Keratinocyte (primary cell): ENCODE measurements at regions not wholly inside any gene's neighbourhood (a gene's known extent, or its start where the extent isn't known, plus 50 kb on each side); places are given as distances from the start of the nearest gene placed in this dataset.
"Not testable (repeated sequence)": the region's sequence is repeated elsewhere in the genome, so short reads cannot be mapped to it uniquely, and the experiment has no call there.

Experiments used
- DNase-seq: peaks from one replicate; pipeline ENCODE4 v3.0.0-alpha.2; 2011; ENCODE audit warnings: low read depth, missing footprints, low spot score
- FAIRE-seq: peaks from 2 replicates; lab custom pipeline; 2011; peaks lifted over from hg19 to GRCh38; lab: Jason Lieb, UNC
- H2AFZ ChIP-seq: 2 replicates; pipeline ENCODE4 v1.6.0; 2012; ENCODE audit warnings: low read length, control low read depth, inconsistent platforms; ENCODE audit not compliant: control insufficient read depth
- H3K27ac ChIP-seq: 2 replicates; pipeline ENCODE4 v1.5.1; 2011; ENCODE audit warnings: low read length; ENCODE audit not compliant: control insufficient read depth, insufficient read depth
- H3K27me3 ChIP-seq: 3 replicates; pipeline ENCODE4 v1.6.0; 2011; ENCODE audit warnings: low read length; ENCODE audit not compliant: control insufficient read depth, insufficient read depth; ENCODE audit errors: extremely low read depth
- H3K36me3 ChIP-seq, 2 experiments: 2 replicates in 1 of 2; 3 replicates in 1 of 2; pipeline ENCODE4 v1.5.1; 2011; ENCODE audit warnings: low read length in 2 of 2, mild to moderate bottlenecking in 1 of 2; ENCODE audit not compliant: control insufficient read depth in 2 of 2, insufficient read depth in 2 of 2; ENCODE audit errors: extremely low read depth in 1 of 2
- H3K4me1 ChIP-seq: 3 replicates; pipeline ENCODE4 v1.5.1; 2011; ENCODE audit warnings: low read length; ENCODE audit not compliant: control insufficient read depth, insufficient read depth; ENCODE audit errors: extremely low read depth
- H3K4me2 ChIP-seq: 3 replicates; pipeline ENCODE4 v1.6.0; 2011; ENCODE audit warnings: low read depth, low read length; ENCODE audit not compliant: control insufficient read depth, insufficient read depth; ENCODE audit errors: extremely low read depth
- H3K4me3 ChIP-seq, 3 experiments: fragments of 200-600 bp in 1 of 3; sonication (generic) in 1 of 3; 2 replicates in 2 of 3; 3 replicates in 1 of 3; pipeline ENCODE4 v1.5.1; 2011 to 2016; ENCODE audit warnings: low read length in 3 of 3, mild to moderate bottlenecking in 3 of 3, control low read depth in 2 of 3, inconsistent platforms in 1 of 3, low read depth in 1 of 3, mixed read lengths in 1 of 3, mixed run types in 1 of 3, moderate library complexity in 1 of 3; ENCODE audit not compliant: control insufficient read depth in 2 of 3, insufficient read depth in 2 of 3; ENCODE audit errors: extremely low read depth in 1 of 3
- H3K79me2 ChIP-seq: 2 replicates; pipeline ENCODE4 v1.6.0; 2012; ENCODE audit warnings: low read length; ENCODE audit not compliant: control insufficient read depth, insufficient read depth
- H3K9ac ChIP-seq: 3 replicates; pipeline ENCODE4 v1.6.0; 2011; ENCODE audit warnings: low read length; ENCODE audit not compliant: control insufficient read depth, insufficient read depth; ENCODE audit errors: extremely low read depth
- H3K9me1 ChIP-seq: 3 replicates; pipeline ENCODE4 v1.6.0; 2011; ENCODE audit warnings: low read length; ENCODE audit not compliant: control insufficient read depth, insufficient read depth; ENCODE audit errors: extremely low read depth
- H3K9me3 ChIP-seq: 2 replicates; pipeline ENCODE4 v1.5.1; 2012; ENCODE audit warnings: low read depth, low read length; ENCODE audit not compliant: control insufficient read depth
- H4K20me1 ChIP-seq: 3 replicates; pipeline ENCODE4 v1.6.0; 2011; ENCODE audit warnings: low read length; ENCODE audit not compliant: control insufficient read depth, insufficient read depth; ENCODE audit errors: extremely low read depth
- EZH2 ChIP-seq: IDR thresholded peaks from one replicate; pipeline ENCODE4 v1.6.1; 2012; ENCODE audit warnings: inconsistent platforms, mild to moderate bottlenecking, low read length, moderate library complexity
- dilution Hi-C: fragments of 300-500 bp; cut with MboI; formaldehyde crosslinking; loops from one replicate; pipeline ENCODE4 v1.7.0; 2020; ENCODE audit warnings: low sequenced_read_pairs; ENCODE audit not compliant: extremely low pct_ligation_motif_present
- TF ChIP-seq, protein P1 (sequence below), 3 experiments: IDR thresholded peaks in 1 of 3; conservative IDR thresholded peaks in 1 of 3; optimal IDR thresholded peaks in 1 of 3; 2 replicates in 2 of 3; 3 replicates in 1 of 3; pipeline versions ENCODE3 to v1.5.1; 2011; ENCODE audit warnings: low read length in 3 of 3, mild to moderate bottlenecking in 3 of 3, moderate library complexity in 2 of 3, control low read depth in 1 of 3, inconsistent platforms in 1 of 3; ENCODE audit not compliant: insufficient read depth in 2 of 3; ENCODE audit errors: extremely low read depth in 1 of 3

DNA sequence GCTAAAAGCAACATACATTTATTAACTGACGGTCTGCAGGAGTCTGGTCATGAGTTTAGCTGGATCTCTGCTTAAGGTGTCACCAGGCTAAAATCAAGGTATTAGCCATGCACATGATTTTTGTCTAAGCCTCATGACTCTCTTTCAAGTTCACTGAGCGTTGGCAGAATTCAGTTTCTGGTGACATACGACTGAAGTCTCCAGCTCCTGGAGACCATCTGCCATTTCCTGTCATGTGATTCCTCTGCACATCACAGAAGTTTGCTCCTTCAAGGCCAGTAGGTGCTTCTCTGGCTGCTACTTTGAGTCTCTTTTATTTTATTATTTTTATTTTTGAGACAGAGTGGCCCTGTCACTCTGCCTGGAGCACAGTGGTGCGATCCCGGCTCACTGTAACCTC, 148.4 kb upstream of the EYA4 start:
- Histone ChIP-seq H3K4me3 (no peak overlapping the region), H3K9me1 (no peaks in the 10 kb centered on the region), H3K36me3 (no peaks in the 10 kb centered on the region), H3K9me3 (no peaks in the 10 kb centered on the region), H3K79me2 (no peaks in the 10 kb centered on the region), H3K4me2 (no peak overlapping the region), H4K20me1 (no peaks in the 10 kb centered on the region), H3K9ac (no peak overlapping the region), H3K4me1 (peaks cover 10% of the 10 kb centered on the region), H3K27me3 (no peaks in the 10 kb centered on the region), H2AFZ (no peak overlapping the region), H3K27ac (no peak overlapping the region)
- TF ChIP-seq, protein P1, sequence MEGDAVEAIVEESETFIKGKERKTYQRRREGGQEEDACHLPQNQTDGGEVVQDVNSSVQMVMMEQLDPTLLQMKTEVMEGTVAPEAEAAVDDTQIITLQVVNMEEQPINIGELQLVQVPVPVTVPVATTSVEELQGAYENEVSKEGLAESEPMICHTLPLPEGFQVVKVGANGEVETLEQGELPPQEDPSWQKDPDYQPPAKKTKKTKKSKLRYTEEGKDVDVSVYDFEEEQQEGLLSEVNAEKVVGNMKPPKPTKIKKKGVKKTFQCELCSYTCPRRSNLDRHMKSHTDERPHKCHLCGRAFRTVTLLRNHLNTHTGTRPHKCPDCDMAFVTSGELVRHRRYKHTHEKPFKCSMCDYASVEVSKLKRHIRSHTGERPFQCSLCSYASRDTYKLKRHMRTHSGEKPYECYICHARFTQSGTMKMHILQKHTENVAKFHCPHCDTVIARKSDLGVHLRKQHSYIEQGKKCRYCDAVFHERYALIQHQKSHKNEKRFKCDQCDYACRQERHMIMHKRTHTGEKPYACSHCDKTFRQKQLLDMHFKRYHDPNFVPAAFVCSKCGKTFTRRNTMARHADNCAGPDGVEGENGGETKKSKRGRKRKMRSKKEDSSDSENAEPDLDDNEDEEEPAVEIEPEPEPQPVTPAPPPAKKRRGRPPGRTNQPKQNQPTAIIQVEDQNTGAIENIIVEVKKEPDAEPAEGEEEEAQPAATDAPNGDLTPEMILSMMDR (optimal IDR thresholded peaks at IDR 0.05 in 1 of 3, IDR thresholded peaks at IDR 0.05 in 1 of 3, conservative IDR thresholded peaks at IDR 0.05 in 1 of 3; ENCODE audit: extremely low read depth in 1 of 3, insufficient read depth in 2 of 3, low read length in 3 of 3): no peak
- TF ChIP-seq EZH2: no peak
- FAIRE-seq: no peak
- dilution Hi-C loops: no loop called here
- no peak for DNase-seq

- H3K27me3 ChIP-seq, H3K79me2 ChIP-seq, FAIRE-seq: not testable (repeated sequence)
Measured at GRCh38 chr6:133093211-133093610, 147.9 kb upstream of the EYA4 start.

DNA sequence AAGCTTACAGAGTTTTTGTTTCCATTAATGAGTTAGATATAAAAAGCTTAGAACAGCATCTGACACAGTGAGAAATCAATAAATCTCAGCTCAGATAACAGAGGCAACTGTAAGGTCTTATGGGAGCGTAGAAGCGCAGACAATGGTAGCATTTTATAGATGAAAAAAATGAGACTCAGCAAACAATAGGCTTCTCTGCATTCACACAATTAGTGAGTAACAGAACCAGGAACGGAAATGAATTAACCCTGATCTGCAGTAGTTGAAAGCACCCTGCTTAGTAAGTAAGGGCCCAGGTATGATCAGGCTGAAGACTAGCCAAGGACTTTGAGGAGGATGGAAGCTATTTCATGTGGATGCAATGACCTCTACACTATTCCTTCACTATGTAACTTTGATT, 147.2 kb upstream of the EYA4 start:
- Histone ChIP-seq H3K79me2 (no peaks in the 10 kb centered on the region), H3K27me3 (no peaks in the 10 kb centered on the region), H3K9ac (no peak overlapping the region), H3K9me1 (no peaks in the 10 kb centered on the region), H3K4me2 (no peak overlapping the region), H3K9me3 (no peaks in the 10 kb centered on the region), H3K4me1 (peaks cover 10% of the 10 kb centered on the region), H3K27ac (no peak overlapping the region), H3K36me3 (no peaks in the 10 kb centered on the region), H2AFZ (no peak overlapping the region), H3K4me3 (no peak overlapping the region), H4K20me1 (no peaks in the 10 kb centered on the region)
- dilution Hi-C loops: no loop called here
- FAIRE-seq (no peak), DNase-seq (no peak)
- TF ChIP-seq EZH2: no peak
- TF ChIP-seq, protein P1 (optimal IDR thresholded peaks at IDR 0.05 in 1 of 3, IDR thresholded peaks at IDR 0.05 in 1 of 3, conservative IDR thresholded peaks at IDR 0.05 in 1 of 3; ENCODE audit: extremely low read depth in 1 of 3, insufficient read depth in 2 of 3, low read length in 3 of 3): no peak

More at GRCh38 chr6:133093211-133093610, 147.9 kb upstream of the EYA4 start:
- DNase-seq, dilution Hi-C loops, H3K9ac ChIP-seq, H3K4me2 ChIP-seq, H3K9me3 ChIP-seq, H3K36me3 ChIP-seq, H4K20me1 ChIP-seq, H3K27ac ChIP-seq, H3K4me3 ChIP-seq, H3K9me1 ChIP-seq, H2AFZ ChIP-seq: not testable (repeated sequence)
- peaks cover 10% of the 10 kb centered on the region for H3K4me1 ChIP-seq
